ENCODE measurements at regions not wholly inside any gene's neighbourhood (a gene's known extent, or its start where the extent isn't known, plus 50 kb on each side); places are given as distances from the start of the nearest gene placed in this dataset.

- CTCF ChIA-PET = no interaction called here
- POLR2A ChIA-PET (ENCODE audit: unreplicated experiment) = no interaction called here
- DNase-seq (no peak), ATAC-seq (ENCODE audit: low read depth) (no peak)
- Histone ChIP-seq H2BK120ac (ENCODE audit: low read depth, low read length) (no peak overlapping the region), H2BK15ac (ENCODE audit: low read depth, low read length) (no peak overlapping the region), H3K4me2 (ENCODE audit: low read depth, low read length) (no peak overlapping the region), H3K79me1 (ENCODE audit: low read depth in 1 of 2, low read length in 2 of 2) (no peaks in the 10 kb centered on the region), H2BK20ac (ENCODE audit: low read depth, low read length) (no peak overlapping the region), H2AK9ac (replicated peaks; ENCODE audit: low read depth, low read length, poor library complexity) (no peak overlapping the region), H3K23ac (ENCODE audit: low read depth, low read length) (no peak overlapping the region), H3K4ac (ENCODE audit: low read depth, low read length) (no peak overlapping the region), H3K18ac (ENCODE audit: low read depth, low read length) (no peak overlapping the region), H4K91ac (ENCODE audit: insufficient read depth, low read depth, low read length) (no peak overlapping the region), H3K27ac (ENCODE audit: insufficient read depth, low read length) (no peak overlapping the region), H3K56ac (ENCODE audit: extremely low read depth, insufficient read depth, low read length) (no peak overlapping the region), H3K9ac (ENCODE audit: low read depth, low read length) (no peak overlapping the region), H2AFZ (replicated peaks; ENCODE audit: low read length, poor library complexity) (no peak overlapping the region), H3K27me3 (ENCODE audit: control insufficient read depth, insufficient read depth, low read length) (no peaks in the 10 kb centered on the region), H2BK5ac (ENCODE audit: low read depth, low read length, poor library complexity, severe bottlenecking) (no peak overlapping the region), H3K4me1 (ENCODE audit: control insufficient read depth, insufficient read depth, low read length) (no peaks in the 10 kb centered on the region), H4K20me1 (ENCODE audit: insufficient read depth, low read length) (no peaks in the 10 kb centered on the region), H3K14ac (replicated peaks; ENCODE audit: low read depth, low read length) (no peak overlapping the region), H4K8ac (ENCODE audit: low read depth in 2 of 2, low read length in 2 of 2) (no peak overlapping the region), H3K4me3 (ENCODE audit: insufficient read depth, low read depth, low read length) (no peak overlapping the region), H2AK5ac (ENCODE audit: low read depth, low read length) (no peak overlapping the region), H3K9me1 (ENCODE audit: insufficient read depth, low read length) (no peaks in the 10 kb centered on the region), H3K9me3 (ENCODE audit: control insufficient read depth, insufficient read depth, low read length) (no peaks in the 10 kb centered on the region), H3K36me3 (ENCODE audit: control insufficient read depth, insufficient read depth, low read length) (no peaks in the 10 kb centered on the region), H4K5ac (ENCODE audit: low read depth, low read length) (no peak overlapping the region)
- TF ChIP-seq SMC3 (IDR thresholded peaks at IDR 0.05; ENCODE audit: low read depth, low read length) (no peak), FOS (IDR thresholded peaks at IDR 0.05; ENCODE audit: low read depth, low read length) (no peak), NFE2L2 (IDR thresholded peaks at IDR 0.05; ENCODE audit: low read depth, low read length) (no peak), USF2 (IDR thresholded peaks at IDR 0.05; ENCODE audit: low read depth, low read length) (no peak), MXI1 (IDR thresholded peaks at IDR 0.05; ENCODE audit: borderline replicate concordance, low read depth, low read length) (no peak), MAFK (IDR thresholded peaks at IDR 0.05; ENCODE audit: low read depth, low read length) (no peak), RFX5 (IDR thresholded peaks at IDR 0.05; ENCODE audit: low read depth, low read length) (no peak), RCOR1 (IDR thresholded peaks at IDR 0.05; ENCODE audit: insufficient replicate concordance, low read length) (no peak), CTCF (conservative IDR thresholded peaks at IDR 0.05; ENCODE audit: low read depth, low read length) (no peak), BHLHE40 (IDR thresholded peaks at IDR 0.05; ENCODE audit: low read depth, low read length) (no peak)
- TF ChIP-seq, protein P1, sequence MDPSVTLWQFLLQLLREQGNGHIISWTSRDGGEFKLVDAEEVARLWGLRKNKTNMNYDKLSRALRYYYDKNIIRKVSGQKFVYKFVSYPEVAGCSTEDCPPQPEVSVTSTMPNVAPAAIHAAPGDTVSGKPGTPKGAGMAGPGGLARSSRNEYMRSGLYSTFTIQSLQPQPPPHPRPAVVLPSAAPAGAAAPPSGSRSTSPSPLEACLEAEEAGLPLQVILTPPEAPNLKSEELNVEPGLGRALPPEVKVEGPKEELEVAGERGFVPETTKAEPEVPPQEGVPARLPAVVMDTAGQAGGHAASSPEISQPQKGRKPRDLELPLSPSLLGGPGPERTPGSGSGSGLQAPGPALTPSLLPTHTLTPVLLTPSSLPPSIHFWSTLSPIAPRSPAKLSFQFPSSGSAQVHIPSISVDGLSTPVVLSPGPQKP (IDR thresholded peaks at IDR 0.05; ENCODE audit: borderline replicate concordance, low read depth, low read length) = no peak
- WGBS, 2 experiments (ENCODE audit: extremely low coverage in 2 of 2, insufficient read length in 1 of 2) = 100% methylated on average over 1 of the region's 4 CpGs; no CpG with 5 or more reads in 1 of the 2 experiments
- intact Hi-C loops (cut with micrococcal nuclease) = no loop called here
- no TSS peak for BruUV-seq (replicated peaks)
- in situ Hi-C loops (cut with MboI; ENCODE audit: low sequenced_read_pairs) = no loop called here
- dilution Hi-C loops (cut with HindIII; ENCODE audit: low sequenced_read_pairs, unreplicated experiment) = no loop called here
Measured at GRCh38 chr9:18126831-18127498, 347.0 kb upstream of the ADAMTSL1 start.
